Gastrocnemius medialis (tissue), 4 donors: ENCODE measurements at regions not wholly inside any gene's neighbourhood (a gene's known extent, or its start where the extent isn't known, plus 50 kb on each side); places are given as distances from the start of the nearest gene placed in this dataset.

Experiments used
- ATAC-seq, 2 donors: fragments of 150-250 bp; one replicate each; pipeline ENCODE4 v1.9.1; 2016
- DNase-seq, 2 donors: peaks; one replicate each; pipeline ENCODE4 v3.0.0-alpha.2; 2019
- H3K27ac ChIP-seq, 4 donors: fragments of 200-600 bp; sonication (generic); 1 replicate in 1 of 4; 2 replicates in 3 of 4; pipeline ENCODE4 v1.5.1; 2016 to 2018; ENCODE audit warnings: mild to moderate bottlenecking in 2 of 4, moderate library complexity in 1 of 4
- H3K27me3 ChIP-seq, 3 donors: fragments of 200-600 bp; sonication (generic) in 2 of 3; 1 replicate in 1 of 3; 2 replicates in 2 of 3; pipeline versions ENCODE4 v1.5.1 to v1.6.0; 2016 to 2019; ENCODE audit warnings: mild to moderate bottlenecking in 1 of 3, moderate library complexity in 1 of 3
- H3K36me3 ChIP-seq, 2 donors: fragments of 200-600 bp; sonication (generic) in 1 of 2; one replicate each; pipeline ENCODE4 v1.5.1; 2017 to 2018
- H3K4me1 ChIP-seq, 2 donors: fragments of 200-600 bp; sonication (generic) in 1 of 2; one replicate each; pipeline ENCODE4 v1.5.1; 2016 to 2017; ENCODE audit warnings: mild to moderate bottlenecking in 2 of 2
- H3K4me3 ChIP-seq, 4 donors: fragments of 200-600 bp; sonication (generic) in 3 of 4; 1 replicate in 1 of 4; 2 replicates in 3 of 4; pipeline ENCODE4 v1.5.1; 2016 to 2019; ENCODE audit warnings: mild to moderate bottlenecking in 2 of 4
- H3K9me3 ChIP-seq, 3 donors: fragments of 200-600 bp; sonication (generic) in 2 of 3; 1 replicate in 1 of 3; 2 replicates in 2 of 3; pipeline ENCODE4 v1.5.1; 2016 to 2019
- POLR2A ChIP-seq, 2 donors: fragments of 450-650 bp; IDR thresholded peaks; one replicate each; pipeline ENCODE4 v1.6.1; 2017; ENCODE audit warnings: antibody characterized with exemption in 2 of 2, mild to moderate bottlenecking in 2 of 2, moderate library complexity in 2 of 2
- in situ Hi-C, 4 donors: fragments of 200-750 bp; cut with MboI; loops; one replicate each; pipeline versions ENCODE4 v1.15.0 to v1.8.0; 2017; ENCODE audit warnings: low sequenced_read_pairs in 4 of 4
- intact Hi-C: fragments of 100-400 bp; cut with DNase I; formaldehyde crosslinking; loops from one replicate; pipeline ENCODE4 v1.15.1; 2023; ENCODE audit warnings: low total_unique reads
- TF ChIP-seq, protein P1 (sequence below), 5 experiments: fragments of 450-650 bp in 3 of 5; fragments of 200-600 bp in 2 of 5; sonication (generic) in 2 of 5; IDR thresholded peaks in 4 of 5; conservative IDR thresholded peaks in 1 of 5; 1 replicate in 4 of 5; 2 replicates in 1 of 5; pipeline ENCODE4 v1.5.1; 2016 to 2019; ENCODE audit warnings: antibody characterized with exemption in 5 of 5, mild to moderate bottlenecking in 3 of 5, moderate library complexity in 3 of 5

DNA sequence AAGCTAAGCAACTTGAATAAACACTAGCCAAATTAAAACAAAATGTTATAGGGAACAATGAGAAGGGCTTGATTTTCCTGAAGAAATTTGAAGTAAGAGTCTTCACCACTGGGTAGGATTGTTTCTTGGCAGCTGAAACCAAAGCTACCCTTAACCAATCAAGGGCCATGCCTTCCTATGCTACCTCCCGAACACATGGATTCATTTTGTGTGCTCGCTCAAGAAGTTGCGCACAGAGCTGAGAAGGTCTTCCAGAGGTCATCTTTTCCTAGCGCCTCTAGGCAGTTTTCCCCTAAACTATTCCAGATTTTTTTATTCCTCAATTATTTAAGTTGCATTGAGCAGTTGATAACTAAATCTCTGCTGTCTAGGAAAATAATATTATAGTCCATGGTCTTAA, 264.6 kb downstream of the RBM43 start:
- no peaks in the 10 kb centered on the region for H3K36me3 ChIP-seq
- intact Hi-C loops (no loop called here), in situ Hi-C loops (no loop called here)
- H3K9me3 ChIP-seq, result no peaks in the 10 kb centered on the region
- no peak overlapping the region for H3K27ac ChIP-seq
- ATAC-seq (no peak), DNase-seq (no peak)
- H3K4me3 ChIP-seq, result no peak overlapping the region
- H3K4me1 ChIP-seq, result no peaks in the 10 kb centered on the region
- no peak for TF ChIP-seq POLR2A (IDR thresholded peaks at IDR 0.05)
- TF ChIP-seq, protein P1, sequence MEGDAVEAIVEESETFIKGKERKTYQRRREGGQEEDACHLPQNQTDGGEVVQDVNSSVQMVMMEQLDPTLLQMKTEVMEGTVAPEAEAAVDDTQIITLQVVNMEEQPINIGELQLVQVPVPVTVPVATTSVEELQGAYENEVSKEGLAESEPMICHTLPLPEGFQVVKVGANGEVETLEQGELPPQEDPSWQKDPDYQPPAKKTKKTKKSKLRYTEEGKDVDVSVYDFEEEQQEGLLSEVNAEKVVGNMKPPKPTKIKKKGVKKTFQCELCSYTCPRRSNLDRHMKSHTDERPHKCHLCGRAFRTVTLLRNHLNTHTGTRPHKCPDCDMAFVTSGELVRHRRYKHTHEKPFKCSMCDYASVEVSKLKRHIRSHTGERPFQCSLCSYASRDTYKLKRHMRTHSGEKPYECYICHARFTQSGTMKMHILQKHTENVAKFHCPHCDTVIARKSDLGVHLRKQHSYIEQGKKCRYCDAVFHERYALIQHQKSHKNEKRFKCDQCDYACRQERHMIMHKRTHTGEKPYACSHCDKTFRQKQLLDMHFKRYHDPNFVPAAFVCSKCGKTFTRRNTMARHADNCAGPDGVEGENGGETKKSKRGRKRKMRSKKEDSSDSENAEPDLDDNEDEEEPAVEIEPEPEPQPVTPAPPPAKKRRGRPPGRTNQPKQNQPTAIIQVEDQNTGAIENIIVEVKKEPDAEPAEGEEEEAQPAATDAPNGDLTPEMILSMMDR (IDR thresholded peaks at IDR 0.05 in 4 of 5, conservative IDR thresholded peaks at IDR 0.05 in 1 of 5), result no peak
- H3K27me3 ChIP-seq, result no peaks in the 10 kb centered on the region

DNA sequence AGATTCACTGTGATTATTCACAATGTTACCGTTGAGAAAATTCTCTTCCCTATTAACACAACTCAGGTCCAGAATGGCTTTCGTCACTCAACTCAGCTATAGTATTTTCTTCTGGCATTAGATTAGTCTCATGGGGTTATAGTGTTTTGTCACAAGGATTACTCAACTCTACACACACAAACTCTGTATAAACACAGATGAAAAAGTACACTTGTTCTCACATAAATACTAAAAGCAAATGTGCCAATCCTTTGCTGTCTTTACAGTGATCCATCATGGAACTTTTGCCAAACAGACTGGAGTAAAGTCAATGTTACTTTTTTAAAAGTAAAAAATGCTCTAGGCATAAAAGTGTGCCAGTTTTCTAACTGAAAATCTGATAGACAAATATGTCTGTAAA, 267.6 kb downstream of the RBM43 start:
- no peaks in the 10 kb centered on the region for H3K9me3 ChIP-seq
- no peak overlapping the region for H3K4me3 ChIP-seq
- no peak for DNase-seq
- in situ Hi-C loops, result no loop called here
- H3K27me3 ChIP-seq, result no peaks in the 10 kb centered on the region
- no peaks in the 10 kb centered on the region for H3K4me1 ChIP-seq
- intact Hi-C loops, result no loop called here
- H3K36me3 ChIP-seq, result no peaks in the 10 kb centered on the region
- TF ChIP-seq POLR2A (IDR thresholded peaks at IDR 0.05), result no peak
- TF ChIP-seq, protein P1 (IDR thresholded peaks at IDR 0.05 in 4 of 5, conservative IDR thresholded peaks at IDR 0.05 in 1 of 5), result no peak
- no peak overlapping the region for H3K27ac ChIP-seq
- ATAC-seq, result no peak

DNA sequence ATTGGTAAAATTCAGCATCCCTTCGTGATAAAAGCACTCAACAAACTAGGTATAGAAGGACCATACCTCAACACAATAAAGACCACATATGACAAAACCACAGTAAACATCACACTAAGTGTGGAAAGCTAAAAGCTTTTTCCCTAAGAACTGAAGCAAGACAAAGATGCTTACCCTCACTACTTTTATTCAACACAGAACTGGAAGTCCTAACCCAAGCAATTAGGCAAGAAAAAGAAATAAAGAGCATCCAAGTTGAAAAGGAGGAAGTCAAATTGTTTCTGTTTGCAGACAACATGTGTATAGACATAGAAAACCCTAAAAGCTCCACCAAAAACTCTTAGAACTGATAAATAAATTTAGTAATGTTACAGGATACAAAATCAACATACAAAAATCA, 271.7 kb downstream of the RBM43 start:
- no peak overlapping the region for H3K4me3 ChIP-seq
- TF ChIP-seq POLR2A (IDR thresholded peaks at IDR 0.05), result no peak
- TF ChIP-seq, protein P1 (IDR thresholded peaks at IDR 0.05 in 4 of 5, conservative IDR thresholded peaks at IDR 0.05 in 1 of 5), result no peak
- no peak for ATAC-seq
- in situ Hi-C loops, result no loop called here
- H3K9me3 ChIP-seq, result no peaks in the 10 kb centered on the region
- no peak for DNase-seq
- intact Hi-C loops, result no loop called here
- H3K36me3 ChIP-seq, result no peaks in the 10 kb centered on the region
- H3K27ac ChIP-seq, result no peak overlapping the region
- no peaks in the 10 kb centered on the region for H3K4me1 ChIP-seq
- no peaks in the 10 kb centered on the region for H3K27me3 ChIP-seq

DNA sequence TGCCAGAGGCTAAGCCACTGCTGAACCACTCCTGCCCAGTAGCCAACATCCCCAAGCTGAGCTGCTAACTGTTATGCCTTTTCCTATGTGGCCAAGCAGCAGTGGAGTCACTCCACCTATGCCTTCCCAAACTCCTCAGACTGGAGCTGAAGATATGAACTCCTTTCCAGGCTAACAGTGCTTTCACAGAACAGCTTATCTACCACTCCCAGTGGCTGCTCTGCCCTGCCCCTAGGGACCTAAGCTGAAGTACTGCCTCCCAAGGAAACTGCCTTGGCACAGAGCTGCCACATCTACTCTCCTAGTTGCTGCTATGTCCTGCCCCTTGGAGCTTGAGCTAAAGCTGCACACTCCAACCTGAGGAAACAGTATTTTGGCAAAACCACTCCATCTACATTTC, 275.9 kb downstream of the RBM43 start:
- Histone ChIP-seq H3K27ac (no peak overlapping the region), H3K4me1 (no peaks in the 10 kb centered on the region), H3K27me3 (no peaks in the 10 kb centered on the region), H3K9me3 (no peaks in the 10 kb centered on the region), H3K4me3 (no peak overlapping the region), H3K36me3 (no peaks in the 10 kb centered on the region)
- ATAC-seq, result no peak
- intact Hi-C loops, result no loop called here
- TF ChIP-seq POLR2A (IDR thresholded peaks at IDR 0.05), result no peak
- TF ChIP-seq, protein P1 (IDR thresholded peaks at IDR 0.05 in 4 of 5, conservative IDR thresholded peaks at IDR 0.05 in 1 of 5), result no peak
- in situ Hi-C loops, result no loop called here
- no peak for DNase-seq

DNA sequence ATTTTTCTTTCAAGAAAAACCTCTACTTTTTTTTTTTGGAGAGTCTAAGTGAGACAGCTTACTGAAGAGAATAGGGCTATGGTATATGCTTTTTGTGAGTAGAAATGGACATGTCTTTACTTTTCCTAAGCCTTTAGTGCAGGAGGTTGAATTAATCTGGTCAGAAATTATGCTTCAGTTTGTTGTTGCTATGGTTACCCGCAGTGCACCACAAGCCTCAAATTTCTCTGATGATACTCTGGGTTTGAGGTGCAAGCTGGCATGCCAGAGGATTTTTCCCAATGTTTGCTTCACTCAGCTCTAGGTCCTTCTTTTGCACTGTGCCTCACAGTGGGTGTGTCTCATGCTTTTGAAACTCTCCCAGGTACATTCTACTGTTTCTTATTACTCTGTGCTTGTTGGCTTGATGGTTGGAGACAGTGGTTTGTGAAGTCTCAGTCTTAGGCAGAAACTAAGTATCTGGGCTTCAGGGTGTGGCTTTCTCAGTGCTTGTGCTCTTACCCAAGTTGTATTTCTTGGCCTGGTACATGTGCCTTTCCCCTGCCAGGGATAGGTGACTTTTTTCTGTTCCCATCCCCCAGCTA, 278.3 kb downstream of the RBM43 start:
- H3K4me1 ChIP-seq, result no peaks in the 10 kb centered on the region
- TF ChIP-seq POLR2A (IDR thresholded peaks at IDR 0.05), result no peak
- TF ChIP-seq, protein P1 (IDR thresholded peaks at IDR 0.05 in 4 of 5, conservative IDR thresholded peaks at IDR 0.05 in 1 of 5), result no peak

More for the DNA sequence above, 278.3 kb downstream of the RBM43 start:
- Histone ChIP-seq H3K4me3 (no peak overlapping the region), H3K27me3 (no peaks in the 10 kb centered on the region), H3K9me3 (no peaks in the 10 kb centered on the region), H3K27ac (no peak overlapping the region), H3K36me3 (no peaks in the 10 kb centered on the region)
- ATAC-seq, result no peak
- intact Hi-C loops, result no loop called here
- DNase-seq, result no peak
- in situ Hi-C loops, result no loop called here
